ENCODE measurements at regions not wholly inside any gene's neighbourhood (a gene's known extent, or its start where the extent isn't known, plus 50 kb on each side); places are given as distances from the start of the nearest gene placed in this dataset.

DNA sequence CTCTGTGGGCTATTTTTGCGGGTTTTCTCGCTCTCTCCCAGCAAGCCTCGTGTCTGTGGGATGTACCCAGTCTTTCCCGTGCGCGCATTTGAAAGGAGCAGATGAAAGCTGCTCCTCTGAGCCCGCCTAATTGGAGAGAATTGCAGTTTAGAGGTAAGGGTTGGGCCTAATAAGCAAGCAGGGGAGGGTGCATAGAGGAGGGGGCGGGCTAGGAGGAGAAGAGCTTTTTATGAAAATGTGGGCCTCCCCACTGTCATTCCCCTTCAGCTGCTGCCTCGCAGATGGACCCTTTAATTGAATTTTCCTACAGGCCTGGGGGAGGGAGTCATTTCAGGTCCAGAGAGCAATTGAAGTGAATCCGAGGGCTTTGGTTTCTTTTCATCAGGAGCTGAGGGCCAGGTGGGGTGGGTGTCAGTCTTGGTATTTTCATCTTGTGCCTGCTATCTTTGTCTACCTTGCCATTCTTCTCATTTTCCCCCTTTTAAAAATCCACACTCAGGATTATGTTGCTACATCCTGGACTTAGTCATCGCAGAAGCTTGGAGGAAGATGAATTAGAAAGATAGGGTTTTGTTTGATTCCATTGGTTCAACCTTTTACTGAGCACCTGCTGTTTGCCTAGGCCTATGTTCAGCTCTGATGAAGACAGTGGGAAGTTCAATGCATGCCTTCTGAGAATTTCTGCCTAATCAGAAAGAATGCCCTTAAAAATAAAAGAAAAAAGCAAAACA is 423.4 kb downstream of the CD83 start:
- Histone ChIP-seq H3K27me3 (no peaks in the 10 kb centered on the region), H3K36me3 (no peaks in the 10 kb centered on the region), H3K27ac (replicated peaks in 1 of 4) (no peak overlapping the region), H3K9me3 (peaks cover 0 to 9% (median 0%) of the 10 kb centered on the region in 4 donors), H3K4me1 (peaks cover 4 to 10% (median 8%) of the 10 kb centered on the region in 4 donors), H3K4me3 (no peak overlapping the region)
- WGBS: 85% methylated on average over 11 of the region's 11 CpGs
- DNase-seq (ENCODE audit: extremely low spot score): no peak
- TF ChIP-seq, protein P1, sequence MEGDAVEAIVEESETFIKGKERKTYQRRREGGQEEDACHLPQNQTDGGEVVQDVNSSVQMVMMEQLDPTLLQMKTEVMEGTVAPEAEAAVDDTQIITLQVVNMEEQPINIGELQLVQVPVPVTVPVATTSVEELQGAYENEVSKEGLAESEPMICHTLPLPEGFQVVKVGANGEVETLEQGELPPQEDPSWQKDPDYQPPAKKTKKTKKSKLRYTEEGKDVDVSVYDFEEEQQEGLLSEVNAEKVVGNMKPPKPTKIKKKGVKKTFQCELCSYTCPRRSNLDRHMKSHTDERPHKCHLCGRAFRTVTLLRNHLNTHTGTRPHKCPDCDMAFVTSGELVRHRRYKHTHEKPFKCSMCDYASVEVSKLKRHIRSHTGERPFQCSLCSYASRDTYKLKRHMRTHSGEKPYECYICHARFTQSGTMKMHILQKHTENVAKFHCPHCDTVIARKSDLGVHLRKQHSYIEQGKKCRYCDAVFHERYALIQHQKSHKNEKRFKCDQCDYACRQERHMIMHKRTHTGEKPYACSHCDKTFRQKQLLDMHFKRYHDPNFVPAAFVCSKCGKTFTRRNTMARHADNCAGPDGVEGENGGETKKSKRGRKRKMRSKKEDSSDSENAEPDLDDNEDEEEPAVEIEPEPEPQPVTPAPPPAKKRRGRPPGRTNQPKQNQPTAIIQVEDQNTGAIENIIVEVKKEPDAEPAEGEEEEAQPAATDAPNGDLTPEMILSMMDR (IDR thresholded peaks at IDR 0.05): no peak
- no peak for TF ChIP-seq POLR2A (IDR thresholded peaks at IDR 0.05; ENCODE audit: low read depth)
- no peak for TF ChIP-seq POLR2AphosphoS5 (IDR thresholded peaks at IDR 0.05)
- no peak for TF ChIP-seq EP300 (IDR thresholded peaks at IDR 0.05)
- intact Hi-C loops (cut with DNase I): no loop called here

DNA sequence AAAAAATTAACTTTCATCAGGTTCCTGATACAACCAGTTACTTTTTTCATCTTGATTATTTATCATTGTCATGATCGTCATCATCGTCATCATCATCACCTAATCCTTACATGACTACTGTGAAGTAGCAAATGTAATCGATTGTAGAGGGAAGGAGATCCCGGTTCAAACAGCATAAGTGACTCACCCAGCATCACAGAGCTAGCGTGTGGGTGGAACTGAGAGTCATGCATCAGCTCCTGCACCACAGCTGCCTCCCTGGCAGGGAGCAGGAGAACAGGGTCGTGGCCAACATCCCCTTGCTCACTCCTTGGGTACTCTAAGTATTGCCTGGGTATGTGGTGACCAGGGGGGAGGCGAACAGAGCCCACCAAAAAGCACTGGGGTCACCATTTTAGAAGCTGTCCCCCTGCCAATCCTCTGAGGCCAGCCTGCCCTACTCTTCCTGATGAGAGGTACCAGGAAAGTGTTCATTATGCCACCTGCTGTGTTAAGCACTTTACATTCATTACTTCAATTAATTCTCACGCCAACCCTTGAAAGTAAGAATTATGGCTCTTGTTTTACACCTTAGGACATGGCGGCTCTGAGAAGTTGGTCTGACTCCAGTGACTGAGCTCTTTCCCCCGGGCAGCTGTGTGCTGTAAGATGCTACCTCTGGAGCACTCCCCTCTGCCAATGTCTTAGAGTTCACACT is 425.2 kb downstream of the CD83 start:
- intact Hi-C loops (cut with DNase I): no loop called here
- Histone ChIP-seq H3K4me1 (peaks cover 4 to 10% (median 8%) of the 10 kb centered on the region in 4 donors), H3K27me3 (no peaks in the 10 kb centered on the region), H3K36me3 (no peaks in the 10 kb centered on the region), H3K27ac (replicated peaks in 1 of 4) (no peak overlapping the region), H3K4me3 (no peak overlapping the region), H3K9me3 (peaks cover 0 to 8% (median 0%) of the 10 kb centered on the region in 4 donors)
- DNase-seq (ENCODE audit: extremely low spot score): no peak
- TF ChIP-seq, protein P1 (IDR thresholded peaks at IDR 0.05): no peak
- TF ChIP-seq POLR2A (IDR thresholded peaks at IDR 0.05; ENCODE audit: low read depth): no peak
- no peak for TF ChIP-seq EP300 (IDR thresholded peaks at IDR 0.05)
- no peak for TF ChIP-seq POLR2AphosphoS5 (IDR thresholded peaks at IDR 0.05)
- WGBS: 76% methylated on average over 8 of the region's 10 CpGs

DNA sequence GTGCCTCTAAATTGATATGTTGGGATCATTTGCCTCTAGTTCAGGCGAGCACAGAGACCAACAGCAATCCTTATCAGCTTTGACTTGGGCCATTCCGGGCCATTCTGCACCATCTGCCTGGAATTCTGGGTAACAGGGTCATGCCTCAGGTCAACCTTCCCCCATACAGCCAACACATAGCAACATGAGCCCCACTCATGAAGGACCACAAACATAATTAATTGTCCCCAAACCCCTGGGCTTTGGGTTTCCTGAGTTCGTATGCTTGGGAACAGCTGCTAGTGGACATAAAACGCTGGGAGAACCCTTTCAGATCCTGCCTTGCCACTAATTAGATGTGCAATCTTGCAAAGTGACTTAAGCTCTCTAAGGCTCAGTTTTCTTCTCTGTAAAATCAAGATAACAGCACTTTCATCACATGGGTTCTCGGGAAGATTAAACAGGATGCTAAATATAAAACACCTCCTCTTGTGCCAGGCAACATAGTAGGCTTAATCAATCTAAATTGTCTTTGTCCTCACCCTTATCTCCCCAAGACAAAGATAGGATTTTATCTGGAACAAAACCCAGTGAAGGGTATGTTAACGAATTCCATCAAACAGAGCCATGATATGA is 426.5 kb downstream of the CD83 start:
- DNase-seq (ENCODE audit: extremely low spot score): no peak
- Histone ChIP-seq H3K9me3 (no peaks in the 10 kb centered on the region), H3K36me3 (no peaks in the 10 kb centered on the region), H3K4me3 (no peak overlapping the region), H3K4me1 (peaks cover 4 to 10% (median 8%) of the 10 kb centered on the region in 4 donors), H3K27me3 (no peaks in the 10 kb centered on the region), H3K27ac (replicated peaks in 1 of 4) (no peak overlapping the region)
- TF ChIP-seq POLR2AphosphoS5 (IDR thresholded peaks at IDR 0.05) (no peak), EP300 (IDR thresholded peaks at IDR 0.05) (no peak), POLR2A (IDR thresholded peaks at IDR 0.05; ENCODE audit: low read depth) (no peak)
- TF ChIP-seq, protein P1 (IDR thresholded peaks at IDR 0.05): no peak
- 81% methylated on average over 6 of the region's 6 CpGs for WGBS
- intact Hi-C loops (cut with DNase I): no loop called here

DNA sequence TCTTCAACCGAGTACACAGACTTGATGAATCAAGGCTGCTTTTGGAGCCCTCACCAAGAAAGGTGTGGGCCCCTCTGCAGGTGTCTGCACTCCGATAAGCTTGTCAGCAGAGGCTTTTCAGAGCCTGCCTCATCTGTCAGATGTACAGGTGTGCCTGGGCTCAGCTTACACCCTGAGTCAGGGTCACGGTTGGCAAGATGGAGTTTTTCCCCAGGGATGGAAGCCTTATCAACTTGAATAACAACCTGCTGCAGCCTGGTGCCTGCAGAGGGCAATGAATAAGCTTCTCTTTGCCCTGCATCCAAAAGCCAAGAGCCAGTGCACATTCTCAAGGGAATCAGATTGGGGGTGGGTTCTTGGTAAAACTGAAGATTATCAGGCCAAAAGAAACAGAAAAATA is 427.1 kb downstream of the CD83 start:
- Histone ChIP-seq H3K4me1 (peaks cover 4 to 10% (median 8%) of the 10 kb centered on the region in 4 donors), H3K4me3 (no peak overlapping the region), H3K36me3 (no peaks in the 10 kb centered on the region), H3K9me3 (no peaks in the 10 kb centered on the region), H3K27me3 (no peaks in the 10 kb centered on the region), H3K27ac (replicated peaks in 1 of 4) (no peak overlapping the region)
- no peak for DNase-seq (ENCODE audit: extremely low spot score)
- WGBS: 94% methylated on average over 3 of the region's 3 CpGs
- no peak for TF ChIP-seq EP300 (IDR thresholded peaks at IDR 0.05)
- TF ChIP-seq POLR2A (IDR thresholded peaks at IDR 0.05; ENCODE audit: low read depth): no peak
- TF ChIP-seq, protein P1 (IDR thresholded peaks at IDR 0.05): no peak
- TF ChIP-seq POLR2AphosphoS5 (IDR thresholded peaks at IDR 0.05): no peak
- intact Hi-C loops (cut with DNase I): no loop called here
